AG09319 (cell line): ENCODE measurements at regions not wholly inside any gene's neighbourhood (a gene's known extent, or its start where the extent isn't known, plus 50 kb on each side); places are given as distances from the start of the nearest gene placed in this dataset.
"Not testable (repeated sequence)": the region's sequence is repeated elsewhere in the genome, so short reads cannot be mapped to it uniquely, and the experiment has no call there.

Experiments
- DNase-seq: peaks from one replicate; pipeline ENCODE4 v3.0.0-alpha.2; 2010; ENCODE audit warnings: low read depth; ENCODE audit errors: extremely low read depth
- CTCF ChIP-seq: IDR thresholded peaks from 2 replicates; pipeline ENCODE4 v1.5.1; 2011; ENCODE audit warnings: low read depth, mild to moderate bottlenecking, inconsistent platforms, low read length, moderate library complexity

- TF ChIP-seq CTCF = no peak
- DNase-seq = no peak
Observed at GRCh38 chr2:47697000-47697601, 85.8 kb upstream of the MSH6 start.

GRCh38 chr2:47696478-47696831, 86.5 kb upstream of the MSH6 start:
- DNase-seq = no peak
- TF ChIP-seq CTCF = no peak

GRCh38 chr2:47695800-47696477, 87.0 kb upstream of the MSH6 start:
- no peak for DNase-seq
- no peak for TF ChIP-seq CTCF

GRCh38 chr2:47694451-47694850, 88.5 kb upstream of the MSH6 start:
- DNase-seq = not testable (repeated sequence)

GRCh38 chr2:47690706-47691325, 92.1 kb upstream of the MSH6 start:
- not testable (repeated sequence) for DNase-seq

GRCh38 chr2:47690132-47690531, 92.8 kb upstream of the MSH6 start:
- no peak for TF ChIP-seq CTCF
- DNase-seq = no peak

GRCh38 chr2:47689118-47689517, 93.8 kb upstream of the MSH6 start:
- not testable (repeated sequence) for DNase-seq

GRCh38 chr2:47688561-47688960, 94.4 kb upstream of the MSH6 start:
- TF ChIP-seq CTCF = no peak
- DNase-seq = no peak

- DNase-seq = no peak
- no peak for TF ChIP-seq CTCF
Observed at GRCh38 chr2:47687856-47688255, 95.1 kb upstream of the MSH6 start.
